ENCODE measurements at regions not wholly inside any gene's neighbourhood (a gene's known extent, or its start where the extent isn't known, plus 50 kb on each side); places are given as distances from the start of the nearest gene placed in this dataset.

DNA sequence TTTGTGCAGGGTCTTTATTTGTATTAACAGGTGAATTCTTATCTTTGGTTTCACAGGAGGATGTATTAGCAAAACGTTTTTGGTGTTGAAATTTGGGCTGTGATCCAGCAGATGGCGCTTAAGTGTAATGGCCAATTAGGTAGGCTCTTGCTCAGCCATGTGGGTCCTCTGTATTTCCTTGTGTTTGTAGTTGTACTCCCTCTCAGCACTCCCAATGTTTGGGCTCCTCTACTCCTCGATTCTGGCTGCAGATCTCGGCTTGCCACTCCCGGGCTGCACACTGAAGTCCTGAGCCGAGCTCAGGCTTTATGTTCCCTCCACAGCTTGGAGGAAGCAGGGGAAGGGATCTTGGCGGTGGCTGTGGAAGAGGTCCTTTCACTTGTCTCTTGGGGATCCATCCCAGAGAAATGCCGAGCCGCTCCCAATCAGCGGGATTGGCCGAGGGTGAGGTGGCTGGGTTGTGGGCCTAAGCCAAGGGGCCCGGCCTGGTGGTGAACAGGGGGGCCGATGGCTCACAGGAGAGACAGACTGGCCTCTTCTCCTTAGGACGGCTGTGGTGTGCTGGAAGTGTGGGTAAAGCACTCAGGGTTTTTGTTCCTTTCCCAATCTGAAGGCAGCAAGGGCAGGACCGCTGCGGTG is 133.7 kb downstream of the AEBP2 start:
- H3K9me3 Mint-ChIP-seq: no peaks in the 10 kb centered on the region
- no peak overlapping the region for H3K27ac Mint-ChIP-seq
- intact Hi-C loops (cut with micrococcal nuclease): loop anchor here (2.0 kb wide), 1 partner anchor 166 kb away; no protein-coding TSS in a partner anchor

DNA sequence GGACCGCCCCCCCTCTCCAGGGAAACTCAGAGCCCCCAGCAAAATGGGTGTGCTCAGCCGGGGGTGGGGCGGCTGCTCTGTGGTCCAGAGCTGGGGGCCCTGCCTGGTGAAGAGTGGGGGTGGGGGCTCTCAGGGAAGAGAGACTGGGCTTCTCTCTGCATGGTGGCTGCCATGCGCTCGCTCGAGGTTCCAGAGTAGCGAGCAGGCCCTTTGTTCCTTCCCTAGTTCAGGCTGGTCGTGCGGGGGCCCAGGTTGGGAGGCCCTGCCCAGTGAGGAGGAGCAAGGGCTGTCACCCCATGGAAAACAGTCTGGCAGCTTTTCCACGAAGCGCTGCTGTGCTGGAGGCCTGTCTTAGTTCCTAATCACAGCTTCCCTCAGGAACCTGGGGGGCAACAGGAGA is 134.6 kb downstream of the AEBP2 start:
- intact Hi-C loops (cut with micrococcal nuclease): loop anchor here (2.0 kb wide), 1 partner anchor 165 kb away; no protein-coding TSS in a partner anchor

More for the DNA sequence above, 133.7 kb downstream of the AEBP2 start:
- H3K27me3 Mint-ChIP-seq (ENCODE audit: insufficient read depth): peaks cover 2% of the 10 kb centered on the region
- peaks cover 6% of the 10 kb centered on the region for H3K4me1 Mint-ChIP-seq (ENCODE audit: low read depth)
- no peak for DNase-seq (ENCODE audit: low spot score)
- H3K36me3 Mint-ChIP-seq (ENCODE audit: low read depth): peaks cover 1% of the 10 kb centered on the region
- no peak overlapping the region for H3K4me3 Mint-ChIP-seq

DNA sequence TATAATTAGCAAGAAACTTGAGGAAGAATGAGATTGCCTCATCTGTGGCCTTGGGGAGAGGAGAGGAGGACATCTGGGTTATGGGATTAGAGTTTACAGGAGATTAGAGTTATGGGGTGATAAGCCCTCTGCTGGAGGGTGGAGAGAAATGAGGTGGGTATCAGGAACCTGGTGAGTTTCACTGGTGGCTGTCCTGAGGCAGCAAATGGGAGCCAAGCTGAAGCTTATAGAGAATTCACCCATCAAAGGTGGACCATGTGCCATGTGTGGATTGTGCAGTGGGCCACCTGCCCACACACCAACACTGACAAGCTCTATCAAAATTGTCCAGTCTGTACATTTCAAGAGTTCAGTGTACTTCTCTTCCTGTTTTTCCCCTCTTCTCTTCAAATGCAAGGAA is 135.3 kb downstream of the AEBP2 start:
- peaks cover 1% of the 10 kb centered on the region for H3K36me3 Mint-ChIP-seq (ENCODE audit: low read depth)
- no peaks in the 10 kb centered on the region for H3K9me3 Mint-ChIP-seq
- H3K27me3 Mint-ChIP-seq (ENCODE audit: insufficient read depth): peaks cover 2% of the 10 kb centered on the region
- H3K4me1 Mint-ChIP-seq (ENCODE audit: low read depth): peaks cover 6% of the 10 kb centered on the region
- H3K4me3 Mint-ChIP-seq: no peak overlapping the region
- no peak for DNase-seq (ENCODE audit: low spot score)
- H3K27ac Mint-ChIP-seq: no peak overlapping the region
- intact Hi-C loops (cut with micrococcal nuclease): no loop called here

More for the DNA sequence above, 134.6 kb downstream of the AEBP2 start:
- Mint-ChIP-seq H3K4me1 (ENCODE audit: low read depth) (peaks cover 6% of the 10 kb centered on the region), H3K27ac (no peak overlapping the region), H3K27me3 (ENCODE audit: insufficient read depth) (peaks cover 2% of the 10 kb centered on the region), H3K4me3 (no peak overlapping the region), H3K36me3 (ENCODE audit: low read depth) (peaks cover 1% of the 10 kb centered on the region), H3K9me3 (no peaks in the 10 kb centered on the region)
- DNase-seq (ENCODE audit: low spot score): no peak

DNA sequence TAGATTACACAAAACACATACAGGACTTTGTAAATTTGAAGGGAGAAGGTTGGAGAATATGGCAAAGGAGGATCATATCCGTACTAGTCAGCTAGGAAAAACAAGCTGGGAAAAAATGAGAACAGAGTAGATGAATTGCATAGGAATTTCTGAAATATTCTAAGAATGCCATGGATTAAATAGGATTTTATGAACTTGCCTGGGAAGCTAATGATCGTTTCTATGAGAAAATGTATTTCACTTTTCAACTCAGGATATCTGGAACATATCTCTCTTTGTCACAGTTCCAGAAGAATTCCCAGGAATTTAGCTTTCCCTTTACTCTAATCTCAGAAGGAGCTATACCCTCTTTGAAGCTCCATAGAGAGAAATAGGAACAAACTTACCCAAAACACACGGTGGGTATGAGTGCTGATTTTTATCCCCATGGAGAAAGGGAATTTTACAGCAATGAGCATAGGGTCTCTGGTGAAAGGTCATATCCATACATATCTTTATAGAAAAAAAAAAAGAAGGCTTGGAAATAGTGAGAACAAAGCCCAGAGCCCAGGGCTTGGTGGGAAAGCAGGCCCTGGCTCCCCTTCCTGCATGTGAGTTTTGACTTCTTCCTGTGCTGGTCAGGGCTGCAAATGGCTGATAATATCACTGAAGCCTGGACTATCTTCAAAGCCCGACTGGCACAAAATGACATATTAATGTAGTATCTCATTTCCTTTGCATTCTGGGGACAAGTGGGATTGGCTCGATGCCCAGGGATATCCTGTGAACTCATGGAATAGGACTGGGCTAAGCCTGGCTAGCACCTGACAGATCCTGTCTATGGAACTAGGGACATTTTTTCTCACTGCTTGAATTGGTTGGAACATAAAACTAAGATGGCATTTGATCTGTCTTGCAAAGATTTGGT is 136.3 kb downstream of the AEBP2 start:
- intact Hi-C loops (cut with micrococcal nuclease): no loop called here
- Mint-ChIP-seq H3K36me3 (ENCODE audit: low read depth) (peaks cover 1% of the 10 kb centered on the region), H3K4me1 (ENCODE audit: low read depth) (peaks cover 6% of the 10 kb centered on the region), H3K4me3 (no peak overlapping the region), H3K27me3 (ENCODE audit: insufficient read depth) (peaks cover 2% of the 10 kb centered on the region), H3K9me3 (no peaks in the 10 kb centered on the region), H3K27ac (no peak overlapping the region)
- DNase-seq (ENCODE audit: low spot score): no peak

DNA sequence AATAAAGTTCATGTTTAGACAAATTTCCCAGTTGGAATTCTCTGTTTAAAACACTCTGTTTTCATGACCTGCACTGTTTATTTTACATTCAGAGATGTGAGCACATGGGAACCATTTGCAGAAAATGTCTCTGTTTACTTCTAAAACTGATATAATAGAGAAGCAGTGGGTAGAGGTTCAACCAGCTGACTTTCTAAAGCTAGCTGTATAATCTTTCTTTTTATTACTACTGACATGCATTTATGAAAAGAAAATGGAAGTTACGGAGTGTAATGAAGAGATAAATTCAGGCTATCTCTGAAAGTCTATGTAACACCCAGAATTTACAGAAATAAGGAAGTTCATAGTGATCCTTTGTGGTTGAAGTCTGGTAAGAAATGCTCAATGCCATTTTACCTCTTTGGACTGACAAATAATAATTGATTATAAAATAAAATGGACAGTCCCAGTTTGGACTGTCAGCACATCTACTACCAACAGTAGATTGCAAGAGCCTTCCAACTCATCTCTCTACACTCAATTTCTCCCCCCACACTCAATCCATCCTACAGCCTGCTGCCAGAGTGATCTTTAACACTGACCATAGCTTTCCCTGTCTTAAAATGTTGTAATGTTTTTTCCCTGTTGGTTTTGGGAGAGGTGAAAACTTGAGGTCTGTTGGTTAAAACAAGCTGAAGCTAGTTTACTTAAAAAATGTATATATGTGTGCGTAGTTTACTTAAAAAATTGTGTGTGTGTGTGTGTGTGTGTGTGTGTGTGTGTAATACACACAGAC is 137.4 kb downstream of the AEBP2 start:
- intact Hi-C loops (cut with micrococcal nuclease): no loop called here
- H3K27me3 Mint-ChIP-seq (ENCODE audit: insufficient read depth): peaks cover 2% of the 10 kb centered on the region
- peaks cover 1% of the 10 kb centered on the region for H3K36me3 Mint-ChIP-seq (ENCODE audit: low read depth)
- H3K4me3 Mint-ChIP-seq: no peak overlapping the region
- no peaks in the 10 kb centered on the region for H3K9me3 Mint-ChIP-seq
- peaks cover 6% of the 10 kb centered on the region for H3K4me1 Mint-ChIP-seq (ENCODE audit: low read depth)
- no peak for DNase-seq (ENCODE audit: low spot score)
- H3K27ac Mint-ChIP-seq: no peak overlapping the region

DNA sequence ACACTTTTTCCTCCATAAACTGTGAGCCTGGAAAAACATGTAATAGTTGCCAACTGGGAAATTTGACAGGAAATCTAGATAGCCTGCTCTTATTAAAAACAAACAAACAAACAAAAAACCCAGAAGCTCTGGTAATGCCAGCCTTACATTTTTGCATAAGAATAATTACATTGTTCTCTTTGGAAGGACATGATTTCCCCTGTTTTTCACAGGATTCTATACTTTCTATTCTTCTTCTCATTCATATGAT is 137.9 kb downstream of the AEBP2 start:
- Mint-ChIP-seq H3K36me3 (ENCODE audit: low read depth) (peaks cover 1% of the 10 kb centered on the region), H3K4me3 (no peak overlapping the region), H3K27me3 (ENCODE audit: insufficient read depth) (peaks cover 2% of the 10 kb centered on the region), H3K27ac (no peak overlapping the region), H3K9me3 (no peaks in the 10 kb centered on the region), H3K4me1 (ENCODE audit: low read depth) (peaks cover 6% of the 10 kb centered on the region)
- intact Hi-C loops (cut with micrococcal nuclease): no loop called here
- DNase-seq (ENCODE audit: low spot score): no peak

DNA sequence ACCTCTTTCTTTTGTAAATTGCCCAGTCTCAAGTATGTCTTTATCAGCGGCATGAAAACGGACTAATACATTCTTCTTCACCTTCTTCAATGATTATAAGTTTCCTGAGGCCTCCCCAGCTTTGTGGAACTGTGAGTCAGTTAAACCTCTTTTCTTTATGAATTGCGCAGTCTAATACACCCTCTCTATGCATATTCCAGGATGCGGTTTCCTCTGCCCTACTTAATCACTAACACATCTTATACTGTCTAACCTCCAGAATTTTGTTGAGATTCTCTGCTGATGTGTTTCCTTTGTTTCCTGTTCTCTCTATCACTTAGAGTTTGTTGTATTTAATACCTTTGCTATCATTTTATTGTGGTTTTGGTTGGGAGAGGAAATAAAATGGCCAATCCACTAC is 145.4 kb downstream of the AEBP2 start:
- no peak overlapping the region for H3K4me3 Mint-ChIP-seq
- H3K9me3 Mint-ChIP-seq: peaks cover 24% of the 10 kb centered on the region

DNA sequence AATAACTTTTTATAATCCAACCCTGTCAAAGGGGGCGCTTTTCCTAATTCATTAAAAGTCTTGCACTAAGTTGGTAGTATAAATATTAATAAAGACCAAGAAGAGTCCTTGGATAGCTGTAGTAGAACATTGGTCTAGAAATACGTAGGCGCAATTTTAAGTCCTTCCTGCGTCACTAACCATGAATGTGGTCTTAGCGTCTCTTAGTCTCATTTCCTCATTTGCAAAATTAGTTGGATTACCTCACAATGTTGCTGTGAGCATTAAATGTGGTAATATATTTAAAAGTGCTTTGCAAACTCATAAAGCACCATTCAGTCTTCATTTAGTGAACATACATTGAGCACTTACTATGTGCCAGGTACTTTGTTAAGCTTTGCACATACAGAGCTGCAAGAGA is 149.7 kb downstream of the AEBP2 start:
- no peaks in the 10 kb centered on the region for H3K27me3 Mint-ChIP-seq (ENCODE audit: insufficient read depth)
- intact Hi-C loops (cut with micrococcal nuclease): no loop called here
- H3K4me1 Mint-ChIP-seq (ENCODE audit: low read depth): no peaks in the 10 kb centered on the region
- no peak overlapping the region for H3K27ac Mint-ChIP-seq
- peaks cover 15% of the 10 kb centered on the region for H3K9me3 Mint-ChIP-seq
- no peak for DNase-seq (ENCODE audit: low spot score)
- no peak overlapping the region for H3K4me3 Mint-ChIP-seq
- peaks cover 7% of the 10 kb centered on the region for H3K36me3 Mint-ChIP-seq (ENCODE audit: low read depth)

More for the DNA sequence above, 145.4 kb downstream of the AEBP2 start:
- Mint-ChIP-seq H3K4me1 (ENCODE audit: low read depth) (no peaks in the 10 kb centered on the region), H3K27me3 (ENCODE audit: insufficient read depth) (no peaks in the 10 kb centered on the region), H3K27ac (peak overlapping the region; percentile 9), H3K36me3 (ENCODE audit: low read depth) (peaks cover 9% of the 10 kb centered on the region)
- intact Hi-C loops (cut with micrococcal nuclease): no loop called here
- DNase-seq (ENCODE audit: low spot score): no peak

DNA sequence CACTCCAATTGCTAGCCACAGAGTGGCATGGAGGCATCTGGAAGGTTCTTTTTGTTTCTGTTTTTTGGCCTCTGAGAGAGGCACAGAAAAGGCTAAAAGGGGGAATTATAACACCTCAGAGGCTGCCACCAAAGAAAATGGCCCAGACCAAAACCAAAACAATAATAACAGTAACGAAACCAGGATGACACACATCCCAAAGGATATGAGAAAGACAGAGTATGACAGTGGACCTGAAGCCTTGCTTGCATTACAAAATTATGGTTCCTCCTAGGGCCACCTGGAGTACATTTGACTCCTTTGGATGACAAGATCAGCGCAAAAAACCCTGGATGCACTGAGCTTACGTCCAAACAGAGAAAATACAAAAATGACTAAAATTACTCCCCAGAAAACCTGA is 152.7 kb downstream of the AEBP2 start:
- Mint-ChIP-seq H3K9me3 (peaks cover 2% of the 10 kb centered on the region), H3K27ac (no peak overlapping the region), H3K36me3 (ENCODE audit: low read depth) (no peaks in the 10 kb centered on the region), H3K4me3 (no peak overlapping the region), H3K27me3 (ENCODE audit: insufficient read depth) (no peaks in the 10 kb centered on the region), H3K4me1 (ENCODE audit: low read depth) (no peaks in the 10 kb centered on the region)
- intact Hi-C loops (cut with micrococcal nuclease): no loop called here
- DNase-seq (ENCODE audit: low spot score): no peak

DNA sequence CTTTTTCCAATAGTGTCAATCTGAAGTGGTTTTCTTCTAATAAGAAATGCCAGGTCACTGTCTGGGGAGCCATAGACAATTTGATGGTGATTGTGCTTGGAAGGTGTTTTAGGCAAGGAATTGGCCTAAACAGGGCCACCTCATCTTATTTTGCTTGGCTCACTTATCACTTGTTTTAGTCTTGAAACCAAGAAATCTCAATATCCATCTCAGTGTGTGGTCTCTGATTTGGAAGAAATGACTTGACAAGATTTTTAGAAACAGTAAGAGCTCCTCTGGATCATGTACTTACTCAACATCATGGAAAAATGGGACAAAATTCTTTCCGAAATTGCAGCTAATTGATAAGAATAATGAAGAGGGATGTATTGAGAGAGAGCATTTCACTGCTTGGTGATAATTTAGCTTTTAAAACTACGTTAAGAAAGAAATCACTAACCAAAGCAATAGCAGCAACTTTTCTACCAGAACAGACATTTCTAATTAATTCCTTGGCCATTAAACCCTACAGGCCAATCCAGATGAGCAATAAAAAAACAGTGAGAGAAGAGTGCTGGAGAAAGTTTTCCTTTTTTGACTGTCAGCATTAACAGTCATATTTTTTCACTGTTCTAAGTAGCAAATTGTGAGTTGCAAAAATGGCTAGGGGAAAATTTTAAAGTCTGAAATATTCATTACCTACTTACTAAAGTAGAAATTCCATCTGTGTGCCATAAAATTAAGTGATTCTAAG is 157.3 kb downstream of the AEBP2 start:
- H3K27me3 Mint-ChIP-seq (ENCODE audit: insufficient read depth): no peaks in the 10 kb centered on the region
- no peak for DNase-seq (ENCODE audit: low spot score)
- no peaks in the 10 kb centered on the region for H3K4me1 Mint-ChIP-seq (ENCODE audit: low read depth)
- intact Hi-C loops (cut with micrococcal nuclease): no loop called here
- no peaks in the 10 kb centered on the region for H3K9me3 Mint-ChIP-seq
- H3K36me3 Mint-ChIP-seq (ENCODE audit: low read depth): no peaks in the 10 kb centered on the region
- no peak overlapping the region for H3K27ac Mint-ChIP-seq
- H3K4me3 Mint-ChIP-seq: no peak overlapping the region

DNA sequence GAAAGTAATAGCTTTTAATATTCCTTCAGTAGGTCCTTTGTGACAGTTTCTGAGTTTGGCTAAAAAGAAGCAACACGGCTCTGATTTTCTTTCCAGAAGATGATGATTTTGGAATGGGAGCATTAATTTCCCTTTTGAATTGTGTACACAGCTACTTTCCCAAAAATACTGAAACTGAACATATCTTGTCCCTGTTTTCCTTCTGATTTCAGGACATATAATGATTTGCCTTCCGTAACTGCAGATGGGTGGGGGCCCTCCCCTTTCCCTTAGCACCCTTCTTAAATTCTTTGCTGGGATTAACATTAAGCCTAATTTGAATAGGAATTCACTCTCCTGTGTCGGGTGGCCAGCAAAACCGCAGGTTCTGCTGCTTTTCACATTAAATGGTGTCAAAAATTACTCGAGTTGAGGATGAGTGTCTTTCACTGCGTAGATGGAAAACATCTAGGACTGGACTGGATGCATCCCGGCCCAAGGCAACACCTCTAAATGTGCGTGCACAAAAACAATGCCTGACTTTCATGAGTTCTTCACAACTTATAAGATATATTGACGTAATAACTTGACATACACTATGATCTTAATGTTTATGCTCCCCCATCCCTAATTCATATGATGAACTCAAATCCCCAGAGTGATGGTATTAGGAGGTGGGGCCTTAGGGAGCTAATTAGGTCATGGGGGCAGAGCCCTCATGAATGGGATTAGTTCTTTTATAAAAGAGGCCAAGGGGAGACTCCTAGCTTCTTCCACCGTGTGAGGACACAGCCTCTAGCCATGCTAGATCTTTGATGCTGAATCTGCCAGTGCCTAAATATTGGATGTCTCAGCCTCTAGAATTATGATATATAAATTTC is 158.1 kb downstream of the AEBP2 start:
- no peak overlapping the region for H3K4me3 Mint-ChIP-seq
- H3K9me3 Mint-ChIP-seq: no peaks in the 10 kb centered on the region
- H3K4me1 Mint-ChIP-seq (ENCODE audit: low read depth): no peaks in the 10 kb centered on the region
- H3K27me3 Mint-ChIP-seq (ENCODE audit: insufficient read depth): no peaks in the 10 kb centered on the region
- no peak overlapping the region for H3K27ac Mint-ChIP-seq
- H3K36me3 Mint-ChIP-seq (ENCODE audit: low read depth): no peaks in the 10 kb centered on the region
- DNase-seq (ENCODE audit: low spot score): no peak
- intact Hi-C loops (cut with micrococcal nuclease): no loop called here

DNA sequence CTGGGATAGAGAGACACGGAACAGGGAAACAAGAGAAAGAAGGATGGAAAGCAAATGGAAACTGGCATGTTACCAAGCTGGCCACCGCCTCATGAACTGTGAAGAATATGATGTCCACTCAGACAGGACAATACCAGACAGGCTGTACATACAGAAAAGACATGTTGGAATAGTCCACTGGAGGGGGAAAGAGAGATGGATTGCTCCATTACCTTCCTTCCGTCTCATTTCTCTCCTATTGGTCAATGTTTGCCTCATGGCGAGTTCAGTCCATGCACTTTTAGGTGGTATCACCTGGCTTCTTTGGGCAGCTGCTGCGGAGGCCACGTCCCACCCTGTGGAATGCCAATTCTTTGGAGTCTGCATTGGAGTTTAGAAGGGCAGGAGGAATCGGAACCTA is 166.4 kb downstream of the AEBP2 start:
- no peaks in the 10 kb centered on the region for H3K4me1 Mint-ChIP-seq (ENCODE audit: low read depth)
- no peak overlapping the region for H3K27ac Mint-ChIP-seq
- DNase-seq (ENCODE audit: low spot score): no peak
- no peaks in the 10 kb centered on the region for H3K36me3 Mint-ChIP-seq (ENCODE audit: low read depth)
- H3K4me3 Mint-ChIP-seq: no peak overlapping the region
- H3K27me3 Mint-ChIP-seq (ENCODE audit: insufficient read depth): peaks cover 2% of the 10 kb centered on the region
- intact Hi-C loops (cut with micrococcal nuclease): no loop called here
- H3K9me3 Mint-ChIP-seq: peaks cover 20% of the 10 kb centered on the region
